NCI-H2107 treated with DMSO at 0.1 percent for 48 hours (cell line): ENCODE measurements at regions not wholly inside any gene's neighbourhood (a gene's known extent, or its start where the extent isn't known, plus 50 kb on each side); places are given as distances from the start of the nearest gene placed in this dataset.
A peak's percentile ranks its signal among the peaks of the same experiment; 100 is the strongest.

Experiments used
- DNase-seq: peaks from one replicate; lab custom pipeline; 2025; ENCODE audit not compliant: unreplicated experiment; lab: John Stamatoyannopoulos, UW

GRCh38 chr6:43985329-43985728 lies 141.9 kb downstream of the MRPL14 start:
- no peak for DNase-seq

- no peak for DNase-seq
Observed at GRCh38 chr6:43984442-43985321, 142.6 kb downstream of the MRPL14 start.

- DNase-seq = peak; percentile 58
Observed at GRCh38 chr6:43983632-43984031, 143.6 kb downstream of the MRPL14 start.

- DNase-seq = no peak
Observed at GRCh38 chr6:43983191-43983590, 144.1 kb downstream of the MRPL14 start.

- DNase-seq = no peak
Observed at GRCh38 chr6:43982084-43982625, 145.1 kb downstream of the MRPL14 start.

- no peak for DNase-seq
Observed at GRCh38 chr6:43981363-43981990, 145.8 kb downstream of the MRPL14 start.

GRCh38 chr6:43980004-43980795 lies 147.1 kb downstream of the MRPL14 start:
- DNase-seq = no peak

GRCh38 chr6:43979525-43979924 lies 147.7 kb downstream of the MRPL14 start:
- DNase-seq = no peak

- DNase-seq = no peak
Observed at GRCh38 chr6:43978473-43979346, 148.5 kb downstream of the MRPL14 start.

- DNase-seq = no peak
Observed at GRCh38 chr6:43977404-43978111, 149.7 kb downstream of the MRPL14 start.

- no peak for DNase-seq
Observed at GRCh38 chr6:43976706-43977403, 150.4 kb downstream of the MRPL14 start.

- no peak for DNase-seq
Observed at GRCh38 chr6:43974643-43975230, 152.5 kb downstream of the MRPL14 start.

GRCh38 chr6:43973357-43973756 lies 153.9 kb downstream of the MRPL14 start:
- no peak for DNase-seq

GRCh38 chr6:43972913-43973300 lies 154.3 kb downstream of the MRPL14 start:
- no peak for DNase-seq

GRCh38 chr6:43972179-43972912 lies 154.9 kb downstream of the MRPL14 start:
- DNase-seq = no peak

- no peak for DNase-seq
Observed at GRCh38 chr6:43971776-43972126, 155.5 kb downstream of the MRPL14 start.

GRCh38 chr6:43970913-43971775 lies 156.1 kb downstream of the MRPL14 start:
- DNase-seq = no peak
